Heart left ventricle (tissue), 16 donors: ENCODE measurements at regions not wholly inside any gene's neighbourhood (a gene's known extent, or its start where the extent isn't known, plus 50 kb on each side); places are given as distances from the start of the nearest gene placed in this dataset.
"Not testable (repeated sequence)": the region's sequence is repeated elsewhere in the genome, so short reads cannot be mapped to it uniquely, and the experiment has no call there.

ENCODE experiments used
- ATAC-seq, 4 donors: fragments of 200-7000 bp; cut with Tn5 transposase; one replicate each; pipeline ENCODE4 v1.9.1; 2020 to 2022; ENCODE audit warnings: moderate library complexity in 4 of 4, mild to moderate bottlenecking in 3 of 4, moderate number of reproducible peaks in 1 of 4
- DNase-seq, 5 donors: peaks; one replicate each; pipeline ENCODE4 v3.0.0-alpha.2; 2020
- H3K27ac ChIP-seq, 12 donors: fragments of 200-600 bp; sonication (generic) in 4 of 12; one replicate each; pipeline versions ENCODE4 v1.5.0 to v1.8.0; 2016 to 2022; ENCODE audit warnings: mild to moderate bottlenecking in 2 of 12
- H3K27me3 ChIP-seq, 9 donors: fragments of 200-600 bp; sonication (generic) in 2 of 9; one replicate each; pipeline versions ENCODE4 v1.5.1 to v1.8.0; 2016 to 2022; ENCODE audit warnings: mild to moderate bottlenecking in 3 of 9
- H3K36me3 ChIP-seq, 9 donors: fragments of 200-600 bp; sonication (generic) in 2 of 9; one replicate each; pipeline versions ENCODE4 v1.5.0 to v1.8.0; 2018 to 2022; ENCODE audit warnings: mild to moderate bottlenecking in 2 of 9
- H3K4me1 ChIP-seq, 12 donors: fragments of 200-600 bp; sonication (generic) in 4 of 12; one replicate each; pipeline versions ENCODE4 v1.5.0 to v1.8.0; 2016 to 2022; ENCODE audit warnings: mild to moderate bottlenecking in 3 of 12
- H3K4me3 ChIP-seq, 12 donors: fragments of 200-600 bp; sonication (generic) in 4 of 12; one replicate each; pipeline versions ENCODE4 v1.5.0 to v1.8.0; 2017 to 2022; ENCODE audit warnings: mild to moderate bottlenecking in 9 of 12, moderate library complexity in 4 of 12
- H3K9me3 ChIP-seq, 12 donors: fragments of 200-600 bp; sonication (generic) in 4 of 12; one replicate each; pipeline versions ENCODE4 v1.5.0 to v1.8.0; 2016 to 2022; ENCODE audit warnings: mild to moderate bottlenecking in 1 of 12
- POLR2A ChIP-seq, 2 donors: fragments of 450-650 bp; IDR thresholded peaks; one replicate each; pipeline ENCODE4 v1.6.1; 2017; ENCODE audit warnings: antibody characterized with exemption in 2 of 2, mild to moderate bottlenecking in 2 of 2, moderate library complexity in 2 of 2
- WGBS, 4 donors: extraction: QIAGEN DNeasy Blood & Tissue Kit in 2 of 4; methylation state at CpG; one replicate each; pipeline versions ENCODE4 v1.1.5 to v1.1.7; 2013 to 2018; 5-methylcytosine and 5-hydroxymethylcytosine counted together
- intact Hi-C, 10 donors: fragments of 100-400 bp; cut with DNase I; formaldehyde crosslinking; loops; one replicate each; pipeline versions ENCODE4 v1.11.1 to v1.14.2; 2022
- TF ChIP-seq, protein P1 (sequence below), 12 donors: fragments of 200-600 bp; sonication (generic) in 4 of 12; IDR thresholded peaks; one replicate each; pipeline versions ENCODE4 v1.5.0 to v1.8.0; 2018 to 2022; ENCODE audit warnings: antibody characterized with exemption in 12 of 12, mild to moderate bottlenecking in 5 of 12
- donor health status: ischemic (EF 13 %, LVEDD 7.1; RV severe dilation, severe dysfunction).
- donor health status: healthy with polysubstance abuse.
- donor health status: DM: no; HTN: yes; CAD: no.
- donor health status: DM: no; HTN: no; CAD: no.
- donor health status: ischemic (EF 25% LVEDD 6.9; RV normal size, moderate dysfunction).
- donor health status: ischemic (EF 25% LVEDD 5.7; RV mildly dilated, moderate dysfunction).
- donor health status: healthy.
- donor health status: DM: yes; HTN: yes; CAD: no.
- donor health status: ischemic (EF 35%, LVEDD 5.7; RV mildly dilated, moderate dysfunction).
- donor health status: nonischemic (EF 11% LVEDD 7.7; RV severe dilation, severe dysfunction).
- donor health status: DM: yes; HTN: yes; CAD: no.
- donor health status: PGD.
- donor health status: ischemic (EF 29% LVEDD 5.4; RV normal size, mild dysfunction).
- donor health status: nonischemic (EF 23%, LVEDD 6.1; RV moderate dilation, normal function).

DNA sequence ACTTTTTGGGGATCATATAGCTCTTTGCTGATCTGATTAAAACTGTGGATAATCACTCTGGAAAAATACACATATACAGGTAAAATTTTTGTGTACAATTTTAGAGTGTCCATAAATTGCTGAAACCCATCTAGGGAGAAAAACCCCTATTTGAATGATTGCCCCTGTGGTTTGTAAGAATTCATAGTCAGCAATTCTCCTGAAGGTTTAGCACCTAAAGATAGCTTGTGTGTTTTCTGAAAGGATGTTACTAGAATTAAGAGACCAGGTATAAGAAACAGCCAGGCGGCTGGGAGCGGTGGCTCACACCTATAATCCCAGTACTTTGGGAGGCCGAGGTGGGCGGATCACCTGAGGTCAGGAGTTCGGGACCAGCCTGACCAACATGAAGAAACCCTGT lies 106.8 kb upstream of the RAP2B start:
- Histone ChIP-seq H3K9me3 (no peaks in the 10 kb centered on the region), H3K27ac (no peak overlapping the region), H3K4me3 (no peak overlapping the region), H3K4me1 (peaks cover 0 to 29% (median 0%) of the 10 kb centered on the region in 12 donors), H3K27me3 (no peaks in the 10 kb centered on the region), H3K36me3 (no peaks in the 10 kb centered on the region)
- TF ChIP-seq, protein P1, sequence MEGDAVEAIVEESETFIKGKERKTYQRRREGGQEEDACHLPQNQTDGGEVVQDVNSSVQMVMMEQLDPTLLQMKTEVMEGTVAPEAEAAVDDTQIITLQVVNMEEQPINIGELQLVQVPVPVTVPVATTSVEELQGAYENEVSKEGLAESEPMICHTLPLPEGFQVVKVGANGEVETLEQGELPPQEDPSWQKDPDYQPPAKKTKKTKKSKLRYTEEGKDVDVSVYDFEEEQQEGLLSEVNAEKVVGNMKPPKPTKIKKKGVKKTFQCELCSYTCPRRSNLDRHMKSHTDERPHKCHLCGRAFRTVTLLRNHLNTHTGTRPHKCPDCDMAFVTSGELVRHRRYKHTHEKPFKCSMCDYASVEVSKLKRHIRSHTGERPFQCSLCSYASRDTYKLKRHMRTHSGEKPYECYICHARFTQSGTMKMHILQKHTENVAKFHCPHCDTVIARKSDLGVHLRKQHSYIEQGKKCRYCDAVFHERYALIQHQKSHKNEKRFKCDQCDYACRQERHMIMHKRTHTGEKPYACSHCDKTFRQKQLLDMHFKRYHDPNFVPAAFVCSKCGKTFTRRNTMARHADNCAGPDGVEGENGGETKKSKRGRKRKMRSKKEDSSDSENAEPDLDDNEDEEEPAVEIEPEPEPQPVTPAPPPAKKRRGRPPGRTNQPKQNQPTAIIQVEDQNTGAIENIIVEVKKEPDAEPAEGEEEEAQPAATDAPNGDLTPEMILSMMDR (IDR thresholded peaks at IDR 0.05): no peak
- no peak for TF ChIP-seq POLR2A (IDR thresholded peaks at IDR 0.05)
- 78 to 97% (median 92%) methylated on average over 5 of the region's 5 CpGs for WGBS, 4 donors
- ATAC-seq (no peak), DNase-seq (no peak)
- intact Hi-C loops: no loop called here

DNA sequence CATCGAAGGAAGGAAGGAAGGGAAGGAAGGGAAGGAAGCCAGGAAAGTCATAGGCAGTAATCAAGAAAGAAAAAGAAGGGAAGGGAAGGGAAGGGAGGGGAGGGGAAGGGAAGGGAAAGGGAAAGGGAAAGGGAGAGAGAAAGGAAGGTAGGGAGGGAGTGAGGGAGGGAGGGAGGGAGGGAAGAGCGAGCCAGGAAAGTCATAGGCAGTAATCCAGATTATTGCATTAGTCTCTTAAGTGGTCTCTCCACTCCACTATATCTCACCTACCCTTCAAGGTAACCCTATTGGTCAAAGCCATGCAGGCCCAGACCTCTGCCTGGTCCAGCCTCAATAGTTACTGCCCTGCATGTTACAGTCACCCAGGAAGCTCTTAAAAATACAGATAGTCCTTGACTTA lies 106.2 kb upstream of the RAP2B start:
- Histone ChIP-seq H3K27me3 (no peaks in the 10 kb centered on the region), H3K9me3 (no peaks in the 10 kb centered on the region), H3K4me3 (no peak overlapping the region), H3K4me1 (peaks cover 0 to 29% (median 0%) of the 10 kb centered on the region in 12 donors), H3K27ac (no peak overlapping the region), H3K36me3 (no peaks in the 10 kb centered on the region)
- 68 to 89% (median 79%) methylated on average over 2 of the region's 2 CpGs for WGBS, 4 donors
- no peak for TF ChIP-seq POLR2A (IDR thresholded peaks at IDR 0.05)
- TF ChIP-seq, protein P1 (IDR thresholded peaks at IDR 0.05): no peak
- intact Hi-C loops: no loop called here
- DNase-seq (no peak), ATAC-seq (no peak)

DNA sequence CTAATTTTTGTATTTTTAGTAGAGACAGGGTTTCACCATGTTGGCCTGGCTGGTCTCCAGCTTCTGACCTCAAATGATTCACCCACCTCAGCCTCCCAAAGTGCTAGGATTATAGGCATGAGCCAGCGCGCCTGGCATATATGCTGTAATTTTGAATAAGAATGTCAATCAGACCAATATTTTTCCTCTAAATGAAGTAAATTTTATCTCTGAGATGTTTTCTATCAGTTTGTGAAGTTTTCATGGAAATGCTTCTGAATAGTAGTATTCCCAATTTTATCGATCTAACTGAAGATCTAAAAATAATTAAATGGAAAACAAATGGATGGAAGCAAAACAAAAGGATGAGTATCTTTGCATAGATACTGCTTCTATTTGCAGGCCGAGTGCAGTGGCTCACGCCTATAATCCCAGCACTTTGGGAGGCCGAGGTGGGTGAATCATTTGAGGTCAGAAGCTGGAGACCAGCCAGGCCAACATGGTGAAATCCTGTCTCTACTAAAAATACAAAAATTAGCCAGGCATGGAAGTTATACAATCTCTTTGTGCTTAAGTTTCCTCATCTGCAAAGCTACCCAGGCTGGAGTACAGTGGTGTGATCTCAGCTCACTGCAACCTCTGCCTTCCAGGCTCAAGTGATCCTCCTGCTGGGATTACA lies 103.9 kb upstream of the RAP2B start:
- H3K36me3 ChIP-seq, H3K27me3 ChIP-seq, DNase-seq, H3K9me3 ChIP-seq, H3K4me3 ChIP-seq, H3K27ac ChIP-seq, ATAC-seq, H3K4me1 ChIP-seq, intact Hi-C loops: not testable (repeated sequence)
- 72 to 79% (median 76%) methylated on average over 6 of the region's 6 CpGs for WGBS, 4 donors

DNA sequence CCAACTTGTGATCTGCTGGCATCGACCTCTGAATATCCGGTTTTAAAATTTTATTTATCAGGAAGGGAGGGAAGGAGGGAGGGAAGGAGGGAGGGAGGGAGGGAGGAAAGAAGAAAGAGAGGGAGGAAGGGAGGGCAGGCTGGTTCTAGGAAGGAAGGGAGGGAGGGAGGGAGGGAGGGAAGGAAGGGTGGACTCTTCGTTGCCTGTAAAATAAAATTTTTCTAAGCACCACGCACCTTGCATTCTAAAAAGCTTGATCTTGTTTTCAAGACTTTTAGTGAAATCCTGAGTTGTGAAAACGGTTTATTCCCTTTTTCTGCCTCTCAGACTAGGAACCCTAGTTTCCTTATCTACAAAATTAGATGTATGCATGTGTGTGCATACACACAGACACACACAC lies 101.7 kb upstream of the RAP2B start:
- H3K27ac ChIP-seq: no peak overlapping the region
- no peak for TF ChIP-seq POLR2A (IDR thresholded peaks at IDR 0.05)
- TF ChIP-seq, protein P1 (IDR thresholded peaks at IDR 0.05): no peak

More for the DNA sequence above, 101.7 kb upstream of the RAP2B start:
- no peaks in the 10 kb centered on the region for H3K27me3 ChIP-seq
- ATAC-seq (no peak), DNase-seq (no peak)
- no peak overlapping the region for H3K4me3 ChIP-seq
- no peaks in the 10 kb centered on the region for H3K9me3 ChIP-seq
- intact Hi-C loops: no loop called here
- H3K4me1 ChIP-seq: peaks cover 0 to 9% (median 0%) of the 10 kb centered on the region in 12 donors
- WGBS, 4 donors: 57 to 69% (median 61%) methylated on average over 5 of the region's 5 CpGs
- no peaks in the 10 kb centered on the region for H3K36me3 ChIP-seq
